ENCODE measurements at regions not wholly inside any gene's neighbourhood (a gene's known extent, or its start where the extent isn't known, plus 50 kb on each side); places are given as distances from the start of the nearest gene placed in this dataset.

- TF ChIP-seq CTCF (IDR thresholded peaks at IDR 0.05) (no peak), POLR2A (IDR thresholded peaks at IDR 0.05) (no peak)
Measured at GRCh38 chr9:27655441-27655840, 82.2 kb upstream of the C9orf72 start.
